Neuronal stem cell (in vitro differentiated cells): ENCODE measurements at regions not wholly inside any gene's neighbourhood (a gene's known extent, or its start where the extent isn't known, plus 50 kb on each side); places are given as distances from the start of the nearest gene placed in this dataset.

Experiments used
- DNase-seq: peaks from one replicate; pipeline ENCODE4 v3.0.0-alpha.2; 2013; ENCODE audit warnings: low spot score
- H2AFZ ChIP-seq: one replicate; pipeline ENCODE4 v1.6.1; 2013; ENCODE audit warnings: mild to moderate bottlenecking, low read length, inconsistent platforms
- H2AK5ac ChIP-seq: 2 replicates; pipeline ENCODE4 v1.6.1; 2013; ENCODE audit warnings: low read depth, mild to moderate bottlenecking, inconsistent platforms, low read length, moderate library complexity, mixed read lengths
- H2BK120ac ChIP-seq: 2 replicates; pipeline ENCODE4 v1.6.1; 2013; ENCODE audit warnings: low read depth, mild to moderate bottlenecking, inconsistent platforms, low read length, moderate library complexity, mixed read lengths
- H2BK12ac ChIP-seq: one replicate; pipeline ENCODE4 v1.6.1; 2013; ENCODE audit warnings: low read length, inconsistent platforms
- H2BK15ac ChIP-seq: 2 replicates; pipeline ENCODE4 v1.6.1; 2013; ENCODE audit warnings: mild to moderate bottlenecking, low read length, inconsistent platforms, mixed read lengths
- H2BK5ac ChIP-seq: one replicate; pipeline ENCODE4 v1.6.1; 2013; ENCODE audit warnings: inconsistent platforms, mild to moderate bottlenecking, low read length, moderate library complexity
- H3K14ac ChIP-seq: one replicate; pipeline ENCODE4 v1.6.1; 2013; ENCODE audit warnings: low read length, inconsistent platforms
- H3K18ac ChIP-seq: 2 replicates; pipeline ENCODE4 v1.6.1; 2013; ENCODE audit warnings: low read length, inconsistent platforms
- H3K23ac ChIP-seq: 2 replicates; pipeline ENCODE4 v1.6.1; 2013; ENCODE audit warnings: low read depth, mild to moderate bottlenecking, mixed read lengths, low read length, inconsistent platforms; ENCODE audit not compliant: poor library complexity
- H3K27ac ChIP-seq: replicated peaks from 3 replicates; pipeline ENCODE4 v1.5.1; 2013; ENCODE audit warnings: low read length, inconsistent platforms
- H3K27me3 ChIP-seq, 3 experiments: 2 replicates each; pipeline ENCODE4 v1.6.1; 2013; ENCODE audit warnings: low read length in 3 of 3, mild to moderate bottlenecking in 2 of 3, inconsistent platforms in 1 of 3, low read depth in 1 of 3, mixed read lengths in 1 of 3, moderate library complexity in 1 of 3; ENCODE audit not compliant: control insufficient read depth in 3 of 3, insufficient read depth in 3 of 3
- H3K36me3 ChIP-seq, 2 donors: replicated peaks in 1 of 2; 2 replicates each; pipeline ENCODE4 v1.6.1; 2013; ENCODE audit warnings: low read length in 2 of 2; ENCODE audit not compliant: control insufficient read depth in 2 of 2, insufficient read depth in 2 of 2
- H3K4ac ChIP-seq: 2 replicates; pipeline ENCODE4 v1.6.1; 2013; ENCODE audit warnings: inconsistent platforms, mild to moderate bottlenecking, low read length, moderate library complexity
- H3K4me1 ChIP-seq, 2 donors: 1 replicate in 1 of 2; 2 replicates in 1 of 2; pipeline ENCODE4 v1.6.1; 2013; ENCODE audit warnings: low read length in 2 of 2, low read depth in 1 of 2; ENCODE audit not compliant: control insufficient read depth in 2 of 2, insufficient read depth in 1 of 2
- H3K4me2 ChIP-seq: one replicate; pipeline ENCODE4 v1.6.1; 2013; ENCODE audit warnings: mild to moderate bottlenecking, low read length, inconsistent platforms; ENCODE audit not compliant: insufficient read depth, poor library complexity, severe bottlenecking
- H3K4me3 ChIP-seq, 2 donors: 2 replicates each; pipeline ENCODE4 v1.5.1; 2013; ENCODE audit warnings: low read length in 2 of 2, mild to moderate bottlenecking in 2 of 2, inconsistent platforms in 1 of 2, moderate library complexity in 1 of 2
- H3K79me1 ChIP-seq: one replicate; pipeline ENCODE4 v1.6.1; 2013; ENCODE audit warnings: low read depth, mild to moderate bottlenecking, inconsistent platforms, low read length, moderate library complexity
- H3K9ac ChIP-seq: one replicate; pipeline ENCODE4 v1.6.1; 2013; ENCODE audit warnings: mild to moderate bottlenecking, low read depth, low read length, inconsistent platforms; ENCODE audit not compliant: poor library complexity
- H3K9me3 ChIP-seq, 2 donors: replicated peaks in 1 of 2; 2 replicates each; pipeline versions ENCODE3 to v1.6.1; 2013; ENCODE audit warnings: low read length in 2 of 2, mild to moderate bottlenecking in 2 of 2, inconsistent platforms in 1 of 2, low read depth in 1 of 2, mixed read lengths in 1 of 2, moderate library complexity in 1 of 2; ENCODE audit not compliant: control insufficient read depth in 2 of 2, insufficient read depth in 1 of 2
- H4K8ac ChIP-seq: one replicate; pipeline ENCODE4 v1.6.1; 2013; ENCODE audit warnings: low read depth, mild to moderate bottlenecking, inconsistent platforms, low read length, moderate library complexity
- H4K91ac ChIP-seq: one replicate; pipeline ENCODE4 v1.6.1; 2013; ENCODE audit warnings: low read length, low read depth, mild to moderate bottlenecking, inconsistent platforms; ENCODE audit not compliant: poor library complexity
- WGBS, 2 donors: extraction: QIAGEN DNeasy Blood & Tissue Kit; methylation state at CpG; one replicate each; pipeline ENCODE4 v1.1.7; 2013; ENCODE audit warnings: missing lambda C conversion rate in 2 of 2, mixed read lengths in 1 of 2; ENCODE audit not compliant: insufficient read length in 2 of 2, insufficient replicate concordance in 1 of 2; ENCODE audit errors: extremely low coverage in 2 of 2; 5-methylcytosine and 5-hydroxymethylcytosine counted together

DNA sequence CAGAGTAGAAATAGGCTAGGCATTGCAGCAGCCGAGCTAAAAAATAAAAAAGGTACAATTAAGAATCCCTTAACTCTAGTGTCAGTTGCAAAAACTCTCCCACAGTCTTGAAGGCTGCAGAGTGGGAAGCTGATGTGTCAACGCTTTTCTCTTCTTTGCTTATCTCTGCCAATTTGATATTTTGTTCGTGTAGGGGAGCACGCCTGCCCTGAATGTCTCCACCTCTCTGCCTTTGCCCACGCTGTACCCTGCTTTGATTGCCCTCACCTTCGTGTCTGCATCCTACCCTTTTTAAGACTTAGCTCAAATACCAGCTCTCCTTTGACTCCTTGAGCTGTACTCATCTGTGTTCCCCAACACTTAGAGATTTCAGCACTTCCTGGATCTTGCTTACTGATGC is 155.4 kb upstream of the CADPS start:
- no peak overlapping the region for H3K9ac ChIP-seq
- H4K8ac ChIP-seq = no peak overlapping the region
- DNase-seq = no peak
- H4K91ac ChIP-seq = no peak overlapping the region
- H2BK5ac ChIP-seq = no peak overlapping the region
- no peak overlapping the region for H2BK120ac ChIP-seq
- H3K23ac ChIP-seq = no peak overlapping the region
- H3K27ac ChIP-seq = no peak overlapping the region
- no peaks in the 10 kb centered on the region for H3K9me3 ChIP-seq
- no peak overlapping the region for H2BK12ac ChIP-seq
- no peak overlapping the region for H2BK15ac ChIP-seq
- no peak overlapping the region for H2AK5ac ChIP-seq
- H3K4ac ChIP-seq = no peak overlapping the region
- no peak overlapping the region for H3K4me2 ChIP-seq
- H3K36me3 ChIP-seq = no peaks in the 10 kb centered on the region
- H3K27me3 ChIP-seq = no peaks in the 10 kb centered on the region
- H3K18ac ChIP-seq = no peak overlapping the region
- H3K4me1 ChIP-seq = no peaks in the 10 kb centered on the region
- no CpG with 5 or more reads among the region's 6 CpGs for WGBS, 2 donors
- no peak overlapping the region for H2AFZ ChIP-seq
- no peaks in the 10 kb centered on the region for H3K79me1 ChIP-seq
- H3K14ac ChIP-seq = no peak overlapping the region
- H3K4me3 ChIP-seq = no peak overlapping the region

DNA sequence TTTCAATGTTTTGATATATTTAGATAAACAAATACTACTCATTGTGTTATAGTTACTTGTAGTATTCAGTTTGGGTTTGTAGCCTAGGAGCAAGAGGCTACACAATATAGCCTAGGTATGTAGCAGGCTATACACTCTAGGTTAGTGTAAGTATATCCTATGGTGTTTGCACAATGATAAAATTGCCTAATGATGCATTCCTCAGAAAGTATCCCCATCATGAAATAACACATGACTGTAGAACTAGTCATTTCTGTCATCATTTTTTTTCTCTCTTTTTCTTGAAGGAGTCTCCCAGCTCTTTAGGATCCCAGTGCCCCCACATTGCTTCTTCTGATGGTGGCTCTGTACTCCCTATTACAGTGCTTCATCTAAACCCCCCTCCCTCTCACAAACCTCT is 157.7 kb upstream of the CADPS start:
- Histone ChIP-seq H3K23ac (no peak overlapping the region), H2BK12ac (no peak overlapping the region), H3K4ac (no peak overlapping the region), H3K9me3 (no peaks in the 10 kb centered on the region), H2AK5ac (no peak overlapping the region), H2BK5ac (no peak overlapping the region), H3K18ac (no peak overlapping the region), H3K27ac (no peak overlapping the region), H3K4me3 (no peak overlapping the region), H3K4me1 (no peaks in the 10 kb centered on the region), H2BK120ac (no peak overlapping the region), H3K14ac (no peak overlapping the region), H3K36me3 (no peaks in the 10 kb centered on the region), H4K8ac (no peak overlapping the region), H3K9ac (no peak overlapping the region), H4K91ac (no peak overlapping the region), H3K4me2 (no peak overlapping the region), H2BK15ac (no peak overlapping the region), H3K79me1 (no peaks in the 10 kb centered on the region), H3K27me3 (no peaks in the 10 kb centered on the region), H2AFZ (no peak overlapping the region)
- DNase-seq = no peak

- Histone ChIP-seq H4K8ac (no peak overlapping the region), H2BK5ac (no peak overlapping the region), H3K4me2 (no peak overlapping the region), H2BK15ac (no peak overlapping the region), H3K4ac (no peak overlapping the region), H2AK5ac (no peak overlapping the region), H3K23ac (no peak overlapping the region), H2BK12ac (no peak overlapping the region), H3K27ac (no peak overlapping the region), H3K4me3 (no peak overlapping the region), H3K4me1 (no peaks in the 10 kb centered on the region), H3K79me1 (no peaks in the 10 kb centered on the region), H2AFZ (no peak overlapping the region), H3K36me3 (no peaks in the 10 kb centered on the region), H2BK120ac (no peak overlapping the region), H3K14ac (no peak overlapping the region), H3K18ac (no peak overlapping the region), H3K27me3 (no peaks in the 10 kb centered on the region), H4K91ac (no peak overlapping the region), H3K9me3 (no peaks in the 10 kb centered on the region), H3K9ac (no peak overlapping the region)
- DNase-seq = no peak
- WGBS, 2 donors = no CpG with 5 or more reads among the region's 1 CpG
Measured at GRCh38 chr3:63034101-63034500, 158.9 kb upstream of the CADPS start.

- H2BK5ac ChIP-seq = no peak overlapping the region
- H3K27me3 ChIP-seq = no peaks in the 10 kb centered on the region
- no peaks in the 10 kb centered on the region for H3K79me1 ChIP-seq
- H3K36me3 ChIP-seq = no peaks in the 10 kb centered on the region
- H4K91ac ChIP-seq = no peak overlapping the region
- no peak overlapping the region for H3K18ac ChIP-seq
- H3K27ac ChIP-seq = no peak overlapping the region
- no peaks in the 10 kb centered on the region for H3K9me3 ChIP-seq
- no peak overlapping the region for H3K14ac ChIP-seq
- no CpG with 5 or more reads among the region's 4 CpGs for WGBS, 2 donors
- no peak overlapping the region for H3K23ac ChIP-seq
- no peak overlapping the region for H2BK120ac ChIP-seq
- H4K8ac ChIP-seq = no peak overlapping the region
- H3K4ac ChIP-seq = no peak overlapping the region
- H2AK5ac ChIP-seq = no peak overlapping the region
- no peak for DNase-seq
- no peak overlapping the region for H2BK15ac ChIP-seq
- no peak overlapping the region for H3K4me3 ChIP-seq
- no peak overlapping the region for H2AFZ ChIP-seq
- H3K4me2 ChIP-seq = no peak overlapping the region
- no peak overlapping the region for H3K9ac ChIP-seq
- H2BK12ac ChIP-seq = no peak overlapping the region
- no peaks in the 10 kb centered on the region for H3K4me1 ChIP-seq
Measured at GRCh38 chr3:63037116-63037515, 161.9 kb upstream of the CADPS start.
